GM12875 (cell line): ENCODE measurements at regions not wholly inside any gene's neighbourhood (a gene's known extent, or its start where the extent isn't known, plus 50 kb on each side); places are given as distances from the start of the nearest gene placed in this dataset.
"Not testable (repeated sequence)": the region's sequence is repeated elsewhere in the genome, so short reads cannot be mapped to it uniquely, and the experiment has no call there.

Source experiments
- H3K4me3 ChIP-seq: one replicate; pipeline ENCODE4 v1.5.1; 2011; ENCODE audit warnings: low read depth, low read length, control low read depth
- CTCF ChIP-seq: IDR thresholded peaks from 2 replicates; pipeline ENCODE4 v1.5.1; 2011; ENCODE audit warnings: low read depth, mild to moderate bottlenecking, control low read depth, inconsistent platforms, low read length, moderate library complexity, borderline replicate concordance; ENCODE audit not compliant: insufficient read depth

GRCh38 chr5:130912088-130912487 is 253.0 kb downstream of the HINT1 start:
- H3K4me3 ChIP-seq, result no peak overlapping the region
- no peak for TF ChIP-seq CTCF

- H3K4me3 ChIP-seq, result no peak overlapping the region
- no peak for TF ChIP-seq CTCF
These were observed 256.9 kb downstream of the HINT1 start for GRCh38 chr5:130908186-130908585.

GRCh38 chr5:130897537-130898195 is 267.4 kb downstream of the HINT1 start:
- not testable (repeated sequence) for H3K4me3 ChIP-seq

GRCh38 chr5:130897181-130897536 is 267.9 kb downstream of the HINT1 start:
- H3K4me3 ChIP-seq, result not testable (repeated sequence)

- TF ChIP-seq CTCF, result no peak
- H3K4me3 ChIP-seq, result no peak overlapping the region
These were observed 268.4 kb downstream of the HINT1 start for GRCh38 chr5:130896636-130897035.

GRCh38 chr5:130893006-130893405 is 272.1 kb downstream of the HINT1 start:
- no peak for TF ChIP-seq CTCF
- no peak overlapping the region for H3K4me3 ChIP-seq

- TF ChIP-seq CTCF, result no peak
- H3K4me3 ChIP-seq, result no peak overlapping the region
These were observed 274.4 kb downstream of the HINT1 start for GRCh38 chr5:130890610-130891009.

- no peak for TF ChIP-seq CTCF
- no peak overlapping the region for H3K4me3 ChIP-seq
These were observed 279.4 kb downstream of the HINT1 start for GRCh38 chr5:130885691-130886090.
